ENCODE measurements at regions not wholly inside any gene's neighbourhood (a gene's known extent, or its start where the extent isn't known, plus 50 kb on each side); places are given as distances from the start of the nearest gene placed in this dataset.

DNA sequence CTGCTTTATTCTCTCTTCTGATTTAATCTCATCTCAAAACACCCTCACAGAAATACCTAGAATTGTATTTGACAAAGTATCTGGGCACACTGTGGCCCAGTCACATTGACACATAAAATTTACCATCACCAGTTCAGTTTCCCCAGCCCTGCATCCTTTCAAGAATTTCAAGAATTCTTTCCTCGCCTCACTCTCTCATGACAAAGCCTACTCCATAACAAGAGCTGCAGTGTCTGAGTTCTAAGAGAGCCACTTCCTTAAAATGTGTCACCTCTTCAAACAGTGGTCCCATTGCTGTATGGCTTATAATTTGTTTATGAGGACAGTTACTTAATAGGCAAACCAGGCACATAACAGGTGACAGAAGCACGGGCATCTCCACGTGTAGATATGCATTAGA is 90.9 kb upstream of the STK39 start:
- intact Hi-C loops (cut with micrococcal nuclease), result loop anchor here (5.0 kb wide), 1 partner anchor 176 kb away; no protein-coding TSS in a partner anchor
- RAD21 ChIA-PET (ENCODE audit: low non-redundant PET in 1 of 2, low total read pairs in 2 of 2, uncharacterized antibody in 2 of 2, unreplicated experiment in 2 of 2), result no interaction called here

DNA sequence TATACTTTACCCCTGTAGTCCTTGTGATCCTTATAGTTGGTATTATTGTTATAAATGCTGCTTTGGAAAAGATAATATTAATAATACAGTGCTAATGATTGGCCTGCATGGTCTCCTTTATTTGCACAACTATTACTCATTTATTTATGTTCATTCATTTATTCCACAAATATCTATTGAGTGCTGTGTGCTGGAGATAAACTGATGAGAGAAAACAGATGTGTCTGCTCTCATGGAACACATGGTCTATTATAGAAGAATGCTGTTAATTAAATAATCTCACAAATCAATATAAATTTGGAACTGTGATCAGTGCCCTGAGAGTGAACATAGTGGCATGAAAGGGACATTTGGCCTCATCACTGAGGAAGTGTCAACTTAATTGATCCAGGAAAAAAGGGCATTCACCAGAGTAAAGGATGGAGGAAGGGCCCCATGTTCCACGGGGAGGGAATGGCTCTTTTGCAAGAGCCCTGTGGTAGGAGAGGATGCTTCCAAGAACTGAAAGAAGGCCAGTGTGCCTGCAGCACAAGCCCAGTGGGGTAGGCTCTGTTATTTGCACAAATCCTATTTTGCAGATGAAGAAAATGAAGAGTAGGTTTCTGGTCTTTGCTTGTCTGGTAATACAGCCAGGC is 91.5 kb upstream of the STK39 start:
- CTCF ChIA-PET, result no interaction called here
- RAD21 ChIA-PET (ENCODE audit: low non-redundant PET in 1 of 2, low total read pairs in 2 of 2, uncharacterized antibody in 2 of 2, unreplicated experiment in 2 of 2), result no interaction called here
- H3K79me2 ChIP-seq (ENCODE audit: insufficient read depth, low read length), result no peaks in the 10 kb centered on the region
- no peak overlapping the region for H3K27ac ChIP-seq (ENCODE audit: low read depth, low read length)
- BruUV-seq (replicated peaks), result no TSS peak
- intact Hi-C loops (cut with micrococcal nuclease), result loop anchor here (5.0 kb wide), 1 partner anchor 177 kb away; no protein-coding TSS in a partner anchor
- POLR2A ChIA-PET, result no interaction called here
- peaks cover 0 to 25% of the 10 kb centered on the region in 2 experiments; a peak in 2 of 4 replicates for H3K4me1 ChIP-seq (ENCODE audit: control insufficient read depth in 1 of 2, insufficient read depth in 2 of 2, low read length in 2 of 2)
- H2AFZ ChIP-seq (ENCODE audit: low read depth, low read length, poor library complexity, severe bottlenecking), result no peak overlapping the region
- H3K9me3 ChIP-seq (ENCODE audit: control insufficient read depth in 1 of 2, insufficient read depth in 1 of 2, low read depth in 1 of 2, low read length in 2 of 2), result no peaks in the 10 kb centered on the region
- H3K4me2 ChIP-seq (ENCODE audit: low read length), result no peak overlapping the region
- no peaks in the 10 kb centered on the region for H4K20me1 ChIP-seq (ENCODE audit: insufficient read depth)
- ATAC-seq (no peak), DNase-seq (ENCODE audit: low read depth, low spot score) (no peak)
- no peaks in the 10 kb centered on the region for H3K9me2 ChIP-seq (ENCODE audit: insufficient read depth)
- H3K9ac ChIP-seq (ENCODE audit: low read length), result no peak overlapping the region
- TF ChIP-seq JUND (IDR thresholded peaks at IDR 0.05) (no peak), RAD21 (IDR thresholded peaks at IDR 0.05; ENCODE audit: low read depth) (no peak), CEBPB (IDR thresholded peaks at IDR 0.05; ENCODE audit: low read depth) (no peak), SIN3A (IDR thresholded peaks at IDR 0.05; ENCODE audit: low read depth) (no peak), TCF7L2 (IDR thresholded peaks at IDR 0.05; ENCODE audit: borderline replicate concordance, extremely low read depth, insufficient read depth, insufficient read length) (no peak), EGR1 (IDR thresholded peaks at IDR 0.05; ENCODE audit: low read depth) (no peak), YY1 (IDR thresholded peaks at IDR 0.05; ENCODE audit: extremely low read depth, insufficient replicate concordance, low read depth, low read length) (no peak), POLR2AphosphoS5 (IDR thresholded peaks at IDR 0.05; ENCODE audit: low read depth, low read length) (no peak), EZH2phosphoT487 (IDR thresholded peaks at IDR 0.05; ENCODE audit: borderline replicate concordance) (no peak), SP1 (IDR thresholded peaks at IDR 0.05; ENCODE audit: low read depth) (no peak), SRF (IDR thresholded peaks at IDR 0.05; ENCODE audit: low read depth) (no peak), EZH2 (IDR thresholded peaks at IDR 0.05) (no peak)
- TF ChIP-seq, protein P1, sequence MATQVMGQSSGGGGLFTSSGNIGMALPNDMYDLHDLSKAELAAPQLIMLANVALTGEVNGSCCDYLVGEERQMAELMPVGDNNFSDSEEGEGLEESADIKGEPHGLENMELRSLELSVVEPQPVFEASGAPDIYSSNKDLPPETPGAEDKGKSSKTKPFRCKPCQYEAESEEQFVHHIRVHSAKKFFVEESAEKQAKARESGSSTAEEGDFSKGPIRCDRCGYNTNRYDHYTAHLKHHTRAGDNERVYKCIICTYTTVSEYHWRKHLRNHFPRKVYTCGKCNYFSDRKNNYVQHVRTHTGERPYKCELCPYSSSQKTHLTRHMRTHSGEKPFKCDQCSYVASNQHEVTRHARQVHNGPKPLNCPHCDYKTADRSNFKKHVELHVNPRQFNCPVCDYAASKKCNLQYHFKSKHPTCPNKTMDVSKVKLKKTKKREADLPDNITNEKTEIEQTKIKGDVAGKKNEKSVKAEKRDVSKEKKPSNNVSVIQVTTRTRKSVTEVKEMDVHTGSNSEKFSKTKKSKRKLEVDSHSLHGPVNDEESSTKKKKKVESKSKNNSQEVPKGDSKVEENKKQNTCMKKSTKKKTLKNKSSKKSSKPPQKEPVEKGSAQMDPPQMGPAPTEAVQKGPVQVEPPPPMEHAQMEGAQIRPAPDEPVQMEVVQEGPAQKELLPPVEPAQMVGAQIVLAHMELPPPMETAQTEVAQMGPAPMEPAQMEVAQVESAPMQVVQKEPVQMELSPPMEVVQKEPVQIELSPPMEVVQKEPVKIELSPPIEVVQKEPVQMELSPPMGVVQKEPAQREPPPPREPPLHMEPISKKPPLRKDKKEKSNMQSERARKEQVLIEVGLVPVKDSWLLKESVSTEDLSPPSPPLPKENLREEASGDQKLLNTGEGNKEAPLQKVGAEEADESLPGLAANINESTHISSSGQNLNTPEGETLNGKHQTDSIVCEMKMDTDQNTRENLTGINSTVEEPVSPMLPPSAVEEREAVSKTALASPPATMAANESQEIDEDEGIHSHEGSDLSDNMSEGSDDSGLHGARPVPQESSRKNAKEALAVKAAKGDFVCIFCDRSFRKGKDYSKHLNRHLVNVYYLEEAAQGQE (IDR thresholded peaks at IDR 0.05; ENCODE audit: low read depth), result no peak
- TF ChIP-seq, protein P2, sequence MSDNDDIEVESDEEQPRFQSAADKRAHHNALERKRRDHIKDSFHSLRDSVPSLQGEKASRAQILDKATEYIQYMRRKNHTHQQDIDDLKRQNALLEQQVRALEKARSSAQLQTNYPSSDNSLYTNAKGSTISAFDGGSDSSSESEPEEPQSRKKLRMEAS (IDR thresholded peaks at IDR 0.05), result no peak
- TF ChIP-seq, protein P3, sequence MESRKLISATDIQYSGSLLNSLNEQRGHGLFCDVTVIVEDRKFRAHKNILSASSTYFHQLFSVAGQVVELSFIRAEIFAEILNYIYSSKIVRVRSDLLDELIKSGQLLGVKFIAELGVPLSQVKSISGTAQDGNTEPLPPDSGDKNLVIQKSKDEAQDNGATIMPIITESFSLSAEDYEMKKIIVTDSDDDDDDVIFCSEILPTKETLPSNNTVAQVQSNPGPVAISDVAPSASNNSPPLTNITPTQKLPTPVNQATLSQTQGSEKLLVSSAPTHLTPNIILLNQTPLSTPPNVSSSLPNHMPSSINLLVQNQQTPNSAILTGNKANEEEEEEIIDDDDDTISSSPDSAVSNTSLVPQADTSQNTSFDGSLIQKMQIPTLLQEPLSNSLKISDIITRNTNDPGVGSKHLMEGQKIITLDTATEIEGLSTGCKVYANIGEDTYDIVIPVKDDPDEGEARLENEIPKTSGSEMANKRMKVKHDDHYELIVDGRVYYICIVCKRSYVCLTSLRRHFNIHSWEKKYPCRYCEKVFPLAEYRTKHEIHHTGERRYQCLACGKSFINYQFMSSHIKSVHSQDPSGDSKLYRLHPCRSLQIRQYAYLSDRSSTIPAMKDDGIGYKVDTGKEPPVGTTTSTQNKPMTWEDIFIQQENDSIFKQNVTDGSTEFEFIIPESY (IDR thresholded peaks at IDR 0.05; ENCODE audit: extremely low read depth, insufficient replicate concordance, low read length), result no peak
- H3K4me3 ChIP-seq (replicated peaks in 1 of 2; ENCODE audit: low read depth in 1 of 2, low read length in 2 of 2), result no peak overlapping the region
- H3K27me3 ChIP-seq (ENCODE audit: insufficient read depth, low read length), result no peaks in the 10 kb centered on the region
- H3K36me3 ChIP-seq (ENCODE audit: control insufficient read depth in 1 of 2, insufficient read depth in 2 of 2, low read length in 2 of 2), result no peaks in the 10 kb centered on the region

More for the DNA sequence above, 90.9 kb upstream of the STK39 start:
- no TSS peak for BruUV-seq (replicated peaks)
- Histone ChIP-seq H3K4me2 (ENCODE audit: low read length) (no peak overlapping the region), H3K9ac (ENCODE audit: low read length) (no peak overlapping the region), H2AFZ (ENCODE audit: low read depth, low read length, poor library complexity, severe bottlenecking) (no peak overlapping the region), H3K9me3 (ENCODE audit: control insufficient read depth in 1 of 2, insufficient read depth in 1 of 2, low read depth in 1 of 2, low read length in 2 of 2) (no peaks in the 10 kb centered on the region), H4K20me1 (ENCODE audit: insufficient read depth) (no peaks in the 10 kb centered on the region), H3K27ac (ENCODE audit: low read depth, low read length) (no peak overlapping the region), H3K27me3 (ENCODE audit: insufficient read depth, low read length) (no peaks in the 10 kb centered on the region), H3K79me2 (ENCODE audit: insufficient read depth, low read length) (no peaks in the 10 kb centered on the region), H3K9me2 (ENCODE audit: insufficient read depth) (no peaks in the 10 kb centered on the region), H3K36me3 (ENCODE audit: control insufficient read depth in 1 of 2, insufficient read depth in 2 of 2, low read length in 2 of 2) (no peaks in the 10 kb centered on the region), H3K4me3 (replicated peaks in 1 of 2; ENCODE audit: low read depth in 1 of 2, low read length in 2 of 2) (no peak overlapping the region), H3K4me1 (ENCODE audit: control insufficient read depth in 1 of 2, insufficient read depth in 2 of 2, low read length in 2 of 2) (peaks cover 0 to 19% of the 10 kb centered on the region in 2 experiments; a peak in 2 of 4 replicates)
- no peak for TF ChIP-seq FOSL1 (IDR thresholded peaks at IDR 0.05; ENCODE audit: low read depth)
- DNase-seq (ENCODE audit: low read depth, low spot score), result no peak
- ATAC-seq, result no peak
- CTCF ChIA-PET, result interaction anchor here (3.7 kb wide), 1 partner anchor 219 kb away, joined by 19 read pairs; no protein-coding TSS in a partner anchor
- POLR2A ChIA-PET, result no interaction called here

Measured in HCT116 (cell line).